ENCODE measurements at regions not wholly inside any gene's neighbourhood (a gene's known extent, or its start where the extent isn't known, plus 50 kb on each side); places are given as distances from the start of the nearest gene placed in this dataset.

DNA sequence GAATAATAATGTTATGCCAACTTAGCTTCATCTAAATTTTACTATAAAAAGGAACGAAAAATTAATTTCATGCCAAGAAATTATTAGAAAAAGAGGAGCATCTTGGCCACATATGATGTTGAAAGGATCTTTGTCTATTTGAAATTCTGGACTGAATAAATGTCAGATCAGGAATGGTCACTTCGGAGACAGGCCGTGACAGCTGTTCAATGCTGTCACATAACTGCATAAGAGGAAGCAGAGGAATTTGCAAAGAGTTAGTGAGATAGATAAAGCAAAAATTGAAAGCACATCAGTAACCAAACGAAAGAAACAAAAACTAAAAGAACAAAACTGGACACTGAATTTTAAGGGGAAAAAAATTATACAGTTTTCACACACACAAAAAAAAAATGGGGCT, 100.9 kb downstream of the GASK1B start:
- Histone ChIP-seq H3F3A (ENCODE audit: low read depth) (no peaks in the 10 kb centered on the region), H3K9me3 (ENCODE audit: insufficient read depth, low read depth, low read length) (no peaks in the 10 kb centered on the region), H4K20me1 (ENCODE audit: insufficient read depth, low read length, poor library complexity, severe bottlenecking) (no peaks in the 10 kb centered on the region), H3K79me2 (ENCODE audit: insufficient read depth, low read length) (no peaks in the 10 kb centered on the region), H3K4me3 (ENCODE audit: low read length, poor library complexity, severe bottlenecking) (no peak overlapping the region), H2AFZ (ENCODE audit: low read length) (no peak overlapping the region), H3K4me1 (ENCODE audit: insufficient read depth, low read length, poor library complexity, severe bottlenecking) (no peaks in the 10 kb centered on the region), H3K9ac (ENCODE audit: low read depth, low read length, poor library complexity, severe bottlenecking) (no peak overlapping the region), H3K4me2 (ENCODE audit: low read depth, low read length, poor library complexity, severe bottlenecking) (no peak overlapping the region), H3K27me3 (ENCODE audit: insufficient read depth, low read length, poor library complexity, severe bottlenecking) (no peaks in the 10 kb centered on the region), H3K36me3 (ENCODE audit: insufficient read depth, low read length) (no peaks in the 10 kb centered on the region), H3K9me2 (replicated peaks; ENCODE audit: low read depth, low read length) (no peaks in the 10 kb centered on the region)
- TF ChIP-seq, protein P1, sequence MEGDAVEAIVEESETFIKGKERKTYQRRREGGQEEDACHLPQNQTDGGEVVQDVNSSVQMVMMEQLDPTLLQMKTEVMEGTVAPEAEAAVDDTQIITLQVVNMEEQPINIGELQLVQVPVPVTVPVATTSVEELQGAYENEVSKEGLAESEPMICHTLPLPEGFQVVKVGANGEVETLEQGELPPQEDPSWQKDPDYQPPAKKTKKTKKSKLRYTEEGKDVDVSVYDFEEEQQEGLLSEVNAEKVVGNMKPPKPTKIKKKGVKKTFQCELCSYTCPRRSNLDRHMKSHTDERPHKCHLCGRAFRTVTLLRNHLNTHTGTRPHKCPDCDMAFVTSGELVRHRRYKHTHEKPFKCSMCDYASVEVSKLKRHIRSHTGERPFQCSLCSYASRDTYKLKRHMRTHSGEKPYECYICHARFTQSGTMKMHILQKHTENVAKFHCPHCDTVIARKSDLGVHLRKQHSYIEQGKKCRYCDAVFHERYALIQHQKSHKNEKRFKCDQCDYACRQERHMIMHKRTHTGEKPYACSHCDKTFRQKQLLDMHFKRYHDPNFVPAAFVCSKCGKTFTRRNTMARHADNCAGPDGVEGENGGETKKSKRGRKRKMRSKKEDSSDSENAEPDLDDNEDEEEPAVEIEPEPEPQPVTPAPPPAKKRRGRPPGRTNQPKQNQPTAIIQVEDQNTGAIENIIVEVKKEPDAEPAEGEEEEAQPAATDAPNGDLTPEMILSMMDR (conservative IDR thresholded peaks at IDR 0.05; ENCODE audit: low read length) = no peak
- TF ChIP-seq EZH2phosphoT487 (IDR thresholded peaks at IDR 0.05; ENCODE audit: borderline replicate concordance) = no peak

DNA sequence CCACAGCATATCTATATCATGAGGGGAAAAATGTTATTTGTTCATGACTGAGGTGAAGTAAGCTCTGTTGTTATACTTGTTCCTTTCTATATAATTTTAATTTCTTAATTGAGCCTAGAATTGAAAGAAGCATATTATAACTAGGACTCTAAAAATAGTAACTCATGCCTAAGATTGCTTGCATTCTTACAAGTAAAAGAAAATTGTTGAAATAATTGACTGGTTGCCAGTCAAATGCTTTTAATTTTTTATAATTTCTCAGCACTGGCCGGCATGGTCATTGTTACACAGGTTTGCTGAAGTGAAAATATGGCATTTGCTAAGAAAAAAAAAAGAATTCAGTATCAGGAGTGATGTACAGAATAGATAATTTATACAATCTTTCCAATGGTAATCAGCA, 104.8 kb downstream of the GASK1B start:
- Histone ChIP-seq H3K36me3 (ENCODE audit: insufficient read depth, low read length) (no peaks in the 10 kb centered on the region), H3K4me2 (ENCODE audit: low read depth, low read length, poor library complexity, severe bottlenecking) (no peak overlapping the region), H4K20me1 (ENCODE audit: insufficient read depth, low read length, poor library complexity, severe bottlenecking) (no peaks in the 10 kb centered on the region), H3K9me2 (replicated peaks; ENCODE audit: low read depth, low read length) (no peaks in the 10 kb centered on the region), H3K4me1 (ENCODE audit: insufficient read depth, low read length, poor library complexity, severe bottlenecking) (no peaks in the 10 kb centered on the region), H3K27me3 (ENCODE audit: insufficient read depth, low read length, poor library complexity, severe bottlenecking) (no peaks in the 10 kb centered on the region), H2AFZ (ENCODE audit: low read length) (no peak overlapping the region), H3K9ac (ENCODE audit: low read depth, low read length, poor library complexity, severe bottlenecking) (no peak overlapping the region), H3K9me3 (ENCODE audit: insufficient read depth, low read depth, low read length) (no peaks in the 10 kb centered on the region), H3K4me3 (ENCODE audit: low read length, poor library complexity, severe bottlenecking) (no peak overlapping the region), H3K79me2 (ENCODE audit: insufficient read depth, low read length) (no peaks in the 10 kb centered on the region), H3F3A (ENCODE audit: low read depth) (no peaks in the 10 kb centered on the region)
- TF ChIP-seq, protein P1 (conservative IDR thresholded peaks at IDR 0.05; ENCODE audit: low read length) = no peak
- no peak for TF ChIP-seq EZH2phosphoT487 (IDR thresholded peaks at IDR 0.05; ENCODE audit: borderline replicate concordance)

DNA sequence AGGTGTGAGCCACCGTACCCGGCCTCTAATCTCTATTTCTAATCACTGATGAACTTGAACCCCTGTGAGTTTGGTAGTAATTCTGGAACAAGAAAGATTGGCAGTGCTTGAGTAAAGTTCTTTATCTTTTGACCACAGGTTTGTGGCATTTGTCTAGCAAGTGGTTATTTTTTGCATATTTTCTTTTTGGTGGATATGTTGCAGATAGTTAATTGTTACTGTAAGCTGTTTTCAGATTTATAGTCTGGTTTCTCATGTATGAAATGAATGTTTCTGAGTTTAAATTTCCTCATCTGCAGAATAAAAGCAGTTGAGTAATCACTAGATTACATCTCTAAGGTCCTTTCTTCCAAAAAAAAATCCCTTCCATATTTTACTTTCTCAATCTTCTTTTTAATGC, 105.2 kb downstream of the GASK1B start:
- no peaks in the 10 kb centered on the region for H3K36me3 ChIP-seq (ENCODE audit: insufficient read depth, low read length)
- no peaks in the 10 kb centered on the region for H3F3A ChIP-seq (ENCODE audit: low read depth)
- no peak overlapping the region for H3K4me2 ChIP-seq (ENCODE audit: low read depth, low read length, poor library complexity, severe bottlenecking)
- H3K4me1 ChIP-seq (ENCODE audit: insufficient read depth, low read length, poor library complexity, severe bottlenecking) = no peaks in the 10 kb centered on the region
- no peak for TF ChIP-seq EZH2phosphoT487 (IDR thresholded peaks at IDR 0.05; ENCODE audit: borderline replicate concordance)
- TF ChIP-seq, protein P1 (conservative IDR thresholded peaks at IDR 0.05; ENCODE audit: low read length) = no peak
- no peaks in the 10 kb centered on the region for H3K27me3 ChIP-seq (ENCODE audit: insufficient read depth, low read length, poor library complexity, severe bottlenecking)
- H3K9me2 ChIP-seq (replicated peaks; ENCODE audit: low read depth, low read length) = no peaks in the 10 kb centered on the region
- no peaks in the 10 kb centered on the region for H4K20me1 ChIP-seq (ENCODE audit: insufficient read depth, low read length, poor library complexity, severe bottlenecking)
- no peak overlapping the region for H2AFZ ChIP-seq (ENCODE audit: low read length)
- no peaks in the 10 kb centered on the region for H3K79me2 ChIP-seq (ENCODE audit: insufficient read depth, low read length)
- no peak overlapping the region for H3K4me3 ChIP-seq (ENCODE audit: low read length, poor library complexity, severe bottlenecking)
- no peak overlapping the region for H3K9ac ChIP-seq (ENCODE audit: low read depth, low read length, poor library complexity, severe bottlenecking)
- no peaks in the 10 kb centered on the region for H3K9me3 ChIP-seq (ENCODE audit: insufficient read depth, low read depth, low read length)

Data from Loucy (cell line).